GM12872 (cell line): ENCODE measurements at regions not wholly inside any gene's neighbourhood (a gene's known extent, or its start where the extent isn't known, plus 50 kb on each side); places are given as distances from the start of the nearest gene placed in this dataset.

Experiments used
- CTCF ChIP-seq: IDR thresholded peaks from 3 replicates; pipeline ENCODE4 v1.5.1; 2011; ENCODE audit warnings: low read depth, mild to moderate bottlenecking, low read length, moderate library complexity; ENCODE audit not compliant: insufficient read depth

DNA sequence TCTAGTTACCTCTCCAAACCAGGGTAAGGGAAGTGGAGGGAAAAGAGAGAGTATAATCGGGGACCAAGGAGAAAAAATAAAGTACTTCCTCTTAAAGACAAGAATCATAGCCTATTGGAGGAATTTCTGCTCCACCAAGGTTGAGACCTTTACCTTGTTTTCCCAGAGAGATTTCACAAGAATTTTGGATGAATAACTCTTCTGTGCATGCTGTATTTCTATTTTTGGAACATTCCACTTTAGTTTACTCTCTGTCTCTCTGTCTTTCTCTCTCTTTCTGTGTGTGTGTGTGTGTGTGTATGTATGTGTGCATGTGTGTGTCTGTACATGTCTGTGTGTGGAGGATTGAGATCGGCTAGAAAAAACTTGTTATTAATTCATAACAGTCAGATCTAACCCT lies 318.4 kb upstream of the RGS18 start:
- no peak for TF ChIP-seq CTCF

- TF ChIP-seq CTCF, result no peak
Observed at GRCh38 chr1:191851799-191852595, 306.3 kb upstream of the RGS18 start.

- no peak for TF ChIP-seq CTCF
Observed at GRCh38 chr1:191852907-191853306, 305.4 kb upstream of the RGS18 start.

GRCh38 chr1:191857600-191857999 lies 300.7 kb upstream of the RGS18 start:
- TF ChIP-seq CTCF, result no peak

DNA sequence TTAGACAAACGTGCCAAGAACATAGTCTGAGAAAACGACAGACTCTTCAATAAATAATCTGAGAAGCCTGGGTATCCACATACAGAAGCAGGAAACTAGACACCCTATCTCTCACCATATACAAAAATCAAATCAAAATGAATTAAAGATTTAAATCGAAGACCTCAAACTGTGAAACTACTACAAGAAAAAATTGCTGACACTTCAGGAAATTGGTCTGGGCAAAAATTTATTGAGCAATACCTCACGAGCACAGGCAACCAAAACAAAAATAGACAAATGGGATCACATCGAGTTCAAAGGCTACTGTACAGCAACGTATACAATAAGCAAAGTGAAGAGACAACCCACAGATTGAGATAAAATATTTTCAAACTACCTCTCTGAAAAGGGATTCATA lies 292.8 kb upstream of the RGS18 start:
- no peak for TF ChIP-seq CTCF

DNA sequence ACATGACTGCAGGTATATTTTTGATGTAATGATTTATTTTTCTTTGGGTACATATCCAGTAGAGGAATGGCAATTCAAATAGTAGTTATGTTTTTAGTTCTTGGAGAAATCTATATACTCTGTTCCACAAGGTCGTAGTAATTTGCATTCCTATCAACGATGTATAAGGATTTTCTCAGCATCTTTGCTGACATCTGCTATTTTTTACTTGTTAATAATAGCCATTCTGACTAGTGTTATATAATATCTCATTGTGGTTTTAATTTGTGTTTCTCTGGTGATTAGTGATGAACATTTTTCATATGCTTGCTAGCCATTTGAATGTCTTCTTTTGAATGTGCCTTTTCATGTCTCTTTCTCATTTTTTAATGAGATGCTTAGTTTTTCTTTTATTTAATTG lies 292.1 kb upstream of the RGS18 start:
- no peak for TF ChIP-seq CTCF

DNA sequence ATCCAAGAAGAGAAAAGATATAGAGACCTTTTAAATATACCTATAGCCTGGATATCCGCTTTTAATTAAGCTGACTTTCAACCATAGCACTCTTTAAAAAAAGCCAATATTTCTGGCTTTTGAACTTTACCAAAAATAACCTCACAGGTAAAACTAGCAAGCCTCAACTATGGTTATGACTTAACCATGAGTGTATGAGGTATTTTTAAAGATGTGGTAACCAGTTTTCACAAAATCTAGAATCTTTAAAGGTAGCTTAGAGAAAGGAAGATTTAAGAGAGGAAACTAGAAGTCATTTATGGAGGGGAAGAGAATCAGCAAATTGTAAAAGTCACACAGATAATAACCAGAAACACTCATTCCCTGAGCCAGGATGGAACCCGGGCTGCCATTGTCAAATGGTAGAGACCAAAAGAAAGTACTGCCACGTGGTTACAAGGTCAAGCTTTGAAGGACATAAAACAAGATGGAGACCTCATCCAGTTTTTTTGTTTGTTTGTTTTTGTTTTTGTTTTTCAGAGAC lies 288.4 kb upstream of the RGS18 start:
- no peak for TF ChIP-seq CTCF

- no peak for TF ChIP-seq CTCF
Observed at GRCh38 chr1:191870490-191870889, 287.8 kb upstream of the RGS18 start.
